Naive thymus-derived CD4-positive, alpha-beta T cell (primary cell): ENCODE measurements at regions not wholly inside any gene's neighbourhood (a gene's known extent, or its start where the extent isn't known, plus 50 kb on each side); places are given as distances from the start of the nearest gene placed in this dataset.

Experiments used
- ATAC-seq: fragments of 150-1000 bp; cut with Tn5 transposase; 2 replicates; pipeline ENCODE4 v1.10.0; 2021; ENCODE audit warnings: mild to moderate bottlenecking, moderate library complexity
- CTCF ChIA-PET: fragments of 350-600 bp; sonication (Branson Sonifier 250); formaldehyde crosslinking; loops from one replicate; lab custom pipeline; 2021; ENCODE audit warnings: antibody characterized with exemption; lab: Charles Lee
- POLR2A ChIA-PET: fragments of 350-600 bp; sonication (Branson Sonifier 250); formaldehyde crosslinking; loops from one replicate; lab custom pipeline; 2021; ENCODE audit warnings: antibody characterized with exemption, inconsistent platforms; lab: Charles Lee
- DNase-seq, 9 donors: peaks; one replicate each; pipeline versions ENCODE4 v3.0.0 to v3.0.0-alpha.2; 2020 to 2022; ENCODE audit warnings: mixed read lengths in 1 of 9
- H3K27ac ChIP-seq: one replicate; pipeline ENCODE4 v1.7.0; 2013; ENCODE audit warnings: mild to moderate bottlenecking, low read depth, low read length, moderate library complexity
- H3K27me3 ChIP-seq, 2 donors: one replicate each; pipeline ENCODE4 v1.7.0; 2013; ENCODE audit warnings: low read length in 2 of 2, mild to moderate bottlenecking in 2 of 2, moderate library complexity in 2 of 2; ENCODE audit not compliant: control insufficient read depth in 2 of 2, insufficient read depth in 2 of 2
- H3K36me3 ChIP-seq, 3 experiments: 1 replicate in 2 of 3; 2 replicates in 1 of 3; pipeline ENCODE4 v1.7.0; 2013; ENCODE audit warnings: low read length in 3 of 3, mild to moderate bottlenecking in 3 of 3, moderate library complexity in 1 of 3; ENCODE audit not compliant: insufficient read depth in 3 of 3, control insufficient read depth in 2 of 3
- H3K4me1 ChIP-seq, 2 donors: one replicate each; pipeline ENCODE4 v1.7.0; 2013; ENCODE audit warnings: low read length in 2 of 2, mild to moderate bottlenecking in 2 of 2, moderate library complexity in 1 of 2; ENCODE audit not compliant: control insufficient read depth in 2 of 2, insufficient read depth in 2 of 2
- H3K4me3 ChIP-seq: 2 replicates; pipeline ENCODE4 v1.7.0; 2013; ENCODE audit warnings: mild to moderate bottlenecking, low read length
- H3K9me3 ChIP-seq, 3 experiments: 1 replicate in 2 of 3; 2 replicates in 1 of 3; pipeline ENCODE4 v1.7.0; 2013; ENCODE audit warnings: low read length in 3 of 3; ENCODE audit not compliant: control insufficient read depth in 2 of 3
- H3K27ac Mint-ChIP-seq, 9 donors: one replicate each; pipeline ENCODE4 v1.8.0; 2020 to 2022; ENCODE audit warnings: mixed read lengths in 9 of 9, mild to moderate bottlenecking in 8 of 9, moderate library complexity in 5 of 9, inconsistent platforms in 2 of 9
- H3K27me3 Mint-ChIP-seq, 5 donors: one replicate each; pipeline ENCODE4 v1.8.0; 2021 to 2022; ENCODE audit warnings: mixed read lengths in 5 of 5, mild to moderate bottlenecking in 1 of 5
- H3K36me3 Mint-ChIP-seq, 5 donors: one replicate each; pipeline ENCODE4 v1.8.0; 2020 to 2022; ENCODE audit warnings: mixed read lengths in 5 of 5, mild to moderate bottlenecking in 3 of 5, inconsistent platforms in 1 of 5
- H3K4me1 Mint-ChIP-seq, 7 donors: one replicate each; pipeline ENCODE4 v1.8.0; 2020 to 2022; ENCODE audit warnings: mixed read lengths in 7 of 7, mild to moderate bottlenecking in 3 of 7, inconsistent platforms in 1 of 7
- H3K4me3 Mint-ChIP-seq, 10 donors: one replicate each; pipeline ENCODE4 v1.8.0; 2020 to 2022; ENCODE audit warnings: mild to moderate bottlenecking in 10 of 10, mixed read lengths in 10 of 10, moderate library complexity in 6 of 10, inconsistent platforms in 2 of 10
- H3K9me3 Mint-ChIP-seq, 11 donors: one replicate each; pipeline ENCODE4 v1.8.0; 2020 to 2022; ENCODE audit warnings: mixed read lengths in 11 of 11, mild to moderate bottlenecking in 4 of 11, inconsistent platforms in 1 of 11, moderate library complexity in 1 of 11
- intact Hi-C, 2 donors: fragments of 100-400 bp; cut with micrococcal nuclease; formaldehyde crosslinking; loops; one replicate each; pipeline ENCODE4 v1.15.1; 2023

- DNase-seq, result no peak
- H3K36me3 ChIP-seq, result no peaks in the 10 kb centered on the region
- no peak overlapping the region for H3K27ac ChIP-seq
- Mint-ChIP-seq H3K9me3 (no peaks in the 10 kb centered on the region), H3K4me3 (no peak overlapping the region), H3K27me3 (peaks cover 0 to 8% (median 4%) of the 10 kb centered on the region in 5 donors), H3K4me1 (peaks cover 0 to 3% (median 0%) of the 10 kb centered on the region in 7 donors), H3K27ac (no peak overlapping the region), H3K36me3 (no peaks in the 10 kb centered on the region)
- no peak overlapping the region for H3K4me3 ChIP-seq
- intact Hi-C loops, result no loop called here
- H3K4me1 ChIP-seq, result no peaks in the 10 kb centered on the region
- H3K9me3 ChIP-seq, result no peaks in the 10 kb centered on the region
- peak; percentile 32 for ATAC-seq
- ChIA-PET POLR2A (no interaction called here), CTCF (no interaction called here)
- no peaks in the 10 kb centered on the region for H3K27me3 ChIP-seq
These were observed 49.8 kb upstream of the LMO2 start for GRCh38 chr11:33941637-33942160.
